ENCODE measurements at regions not wholly inside any gene's neighbourhood (a gene's known extent, or its start where the extent isn't known, plus 50 kb on each side); places are given as distances from the start of the nearest gene placed in this dataset.

DNA sequence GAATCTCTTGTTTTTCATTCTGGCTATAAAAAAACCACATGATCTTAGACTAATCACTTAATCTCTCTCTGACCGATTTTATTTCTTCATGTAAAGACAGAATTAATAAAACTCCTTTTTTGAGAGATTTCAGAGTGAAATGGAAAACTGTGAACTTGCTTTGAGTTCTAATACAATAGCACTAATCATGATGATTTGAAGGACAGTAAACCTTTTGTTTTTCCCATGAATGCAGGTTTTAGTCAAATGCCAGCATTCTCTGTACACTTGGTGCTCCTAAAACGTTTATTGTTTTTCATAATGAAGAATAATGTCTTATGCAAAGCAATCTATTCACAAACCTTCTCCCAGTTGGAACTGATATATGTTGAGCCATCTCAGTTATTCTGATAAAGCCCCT lies 86.8 kb downstream of the SLC24A2 start:
- TF ChIP-seq, protein P1, sequence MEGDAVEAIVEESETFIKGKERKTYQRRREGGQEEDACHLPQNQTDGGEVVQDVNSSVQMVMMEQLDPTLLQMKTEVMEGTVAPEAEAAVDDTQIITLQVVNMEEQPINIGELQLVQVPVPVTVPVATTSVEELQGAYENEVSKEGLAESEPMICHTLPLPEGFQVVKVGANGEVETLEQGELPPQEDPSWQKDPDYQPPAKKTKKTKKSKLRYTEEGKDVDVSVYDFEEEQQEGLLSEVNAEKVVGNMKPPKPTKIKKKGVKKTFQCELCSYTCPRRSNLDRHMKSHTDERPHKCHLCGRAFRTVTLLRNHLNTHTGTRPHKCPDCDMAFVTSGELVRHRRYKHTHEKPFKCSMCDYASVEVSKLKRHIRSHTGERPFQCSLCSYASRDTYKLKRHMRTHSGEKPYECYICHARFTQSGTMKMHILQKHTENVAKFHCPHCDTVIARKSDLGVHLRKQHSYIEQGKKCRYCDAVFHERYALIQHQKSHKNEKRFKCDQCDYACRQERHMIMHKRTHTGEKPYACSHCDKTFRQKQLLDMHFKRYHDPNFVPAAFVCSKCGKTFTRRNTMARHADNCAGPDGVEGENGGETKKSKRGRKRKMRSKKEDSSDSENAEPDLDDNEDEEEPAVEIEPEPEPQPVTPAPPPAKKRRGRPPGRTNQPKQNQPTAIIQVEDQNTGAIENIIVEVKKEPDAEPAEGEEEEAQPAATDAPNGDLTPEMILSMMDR (IDR thresholded peaks at IDR 0.05): no peak
- no peak for TF ChIP-seq POLR2A (IDR thresholded peaks at IDR 0.05)
